Fibroblast of mammary gland (primary cell): ENCODE measurements at regions not wholly inside any gene's neighbourhood (a gene's known extent, or its start where the extent isn't known, plus 50 kb on each side); places are given as distances from the start of the nearest gene placed in this dataset.

Experiments used
- DNase-seq: peaks from one replicate; pipeline ENCODE4 v3.0.0-alpha.2; 2010; ENCODE audit warnings: low read depth
- H3K4me3 ChIP-seq: 2 replicates; pipeline ENCODE4 v1.5.1; 2011; ENCODE audit warnings: low read depth, mild to moderate bottlenecking, low read length, moderate library complexity; ENCODE audit not compliant: control insufficient read depth
- CTCF ChIP-seq: conservative IDR thresholded peaks from 2 replicates; pipeline ENCODE4 v1.5.1; 2011; ENCODE audit warnings: low read depth, low read length, inconsistent platforms; ENCODE audit not compliant: control insufficient read depth, insufficient read depth

GRCh38 chr6:12661432-12662089 is 55.0 kb upstream of the PHACTR1 start:
- DNase-seq = no peak
- H3K4me3 ChIP-seq = no peak overlapping the region
- TF ChIP-seq CTCF = no peak
